Smooth muscle cell (in vitro differentiated cells): ENCODE measurements at regions not wholly inside any gene's neighbourhood (a gene's known extent, or its start where the extent isn't known, plus 50 kb on each side); places are given as distances from the start of the nearest gene placed in this dataset.

Experiments used
- DNase-seq: peaks from one replicate; lab custom pipeline; 2025; ENCODE audit not compliant: unreplicated experiment; lab: John Stamatoyannopoulos, UW
- H2AFZ ChIP-seq: fragments of 200-600 bp; sonication (generic); 2 replicates; pipeline ENCODE4 v1.6.0; 2016; ENCODE audit warnings: antibody characterized with exemption, low read depth, mild to moderate bottlenecking
- H3F3A ChIP-seq: fragments of 200-600 bp; sonication (generic); 2 replicates; pipeline ENCODE4 v1.6.0; 2017; ENCODE audit warnings: antibody characterized with exemption, low read depth
- H3K27ac ChIP-seq: fragments of 200-600 bp; sonication (generic); 2 replicates; pipeline ENCODE4 v1.5.1; 2016; ENCODE audit warnings: low read depth, mild to moderate bottlenecking
- H3K27me3 ChIP-seq: fragments of 200-600 bp; sonication (generic); 2 replicates; pipeline ENCODE4 v1.6.1; 2016; ENCODE audit warnings: low read depth, mild to moderate bottlenecking
- H3K36me3 ChIP-seq: fragments of 200-600 bp; sonication (generic); 2 replicates; pipeline ENCODE4 v1.5.1; 2016; ENCODE audit warnings: low read depth
- H3K4me1 ChIP-seq: fragments of 200-600 bp; sonication (generic); 2 replicates; pipeline ENCODE4 v1.5.1; 2016; ENCODE audit warnings: low read depth
- H3K4me2 ChIP-seq: fragments of 200-600 bp; sonication (generic); 2 replicates; pipeline ENCODE4 v1.6.0; 2016; ENCODE audit warnings: mild to moderate bottlenecking
- H3K4me3 ChIP-seq: fragments of 200-600 bp; sonication (generic); 2 replicates; pipeline ENCODE4 v1.5.1; 2016; ENCODE audit warnings: mild to moderate bottlenecking
- H3K79me2 ChIP-seq: fragments of 200-600 bp; sonication (generic); 2 replicates; pipeline ENCODE4 v1.6.0; 2016; ENCODE audit warnings: low read depth, mild to moderate bottlenecking
- H3K9ac ChIP-seq: fragments of 200-600 bp; sonication (generic); 2 replicates; pipeline ENCODE4 v1.6.0; 2016; ENCODE audit warnings: low read depth
- H3K9me3 ChIP-seq: fragments of 200-600 bp; sonication (generic); replicated peaks from 2 replicates; pipeline ENCODE4 v1.5.1; 2016; ENCODE audit warnings: low read depth
- H4K20me1 ChIP-seq: fragments of 200-600 bp; sonication (generic); 2 replicates; pipeline ENCODE4 v1.6.0; 2016; ENCODE audit warnings: low read depth
- CTCF ChIP-seq: fragments of 200-600 bp; sonication (generic); IDR thresholded peaks from 2 replicates; pipeline ENCODE4 v1.5.1; 2017; ENCODE audit warnings: borderline replicate concordance, mild to moderate bottlenecking, antibody characterized with exemption; ENCODE audit not compliant: insufficient read depth, poor library complexity, severe bottlenecking
- WGBS: methylation state at CpG from one replicate; pipeline ENCODE4 v1.1.7; 2016; ENCODE audit warnings: low lambda C conversion rate; 5-methylcytosine and 5-hydroxymethylcytosine counted together

GRCh38 chr5:57895766-57896165, 413.2 kb upstream of the ACTBL2 start:
- no peak for TF ChIP-seq CTCF
- H3K4me3 ChIP-seq, result no peak overlapping the region
- H4K20me1 ChIP-seq, result no peaks in the 10 kb centered on the region
- H3K36me3 ChIP-seq, result no peaks in the 10 kb centered on the region
- no peaks in the 10 kb centered on the region for H3K79me2 ChIP-seq
- H3K27me3 ChIP-seq, result no peaks in the 10 kb centered on the region
- no peak overlapping the region for H3K9ac ChIP-seq
- DNase-seq, result no peak
- no peak overlapping the region for H2AFZ ChIP-seq
- 75% methylated on average over 1 of the region's 1 CpG for WGBS
- H3F3A ChIP-seq, result no peaks in the 10 kb centered on the region
- H3K4me1 ChIP-seq, result no peaks in the 10 kb centered on the region
- H3K9me3 ChIP-seq, result no peaks in the 10 kb centered on the region
- no peak overlapping the region for H3K27ac ChIP-seq
- H3K4me2 ChIP-seq, result peak overlapping the region; percentile 45

- Histone ChIP-seq H3K9ac (no peak overlapping the region), H3F3A (no peaks in the 10 kb centered on the region), H3K4me1 (no peaks in the 10 kb centered on the region), H3K4me3 (no peak overlapping the region), H3K36me3 (no peaks in the 10 kb centered on the region), H3K4me2 (no peak overlapping the region), H3K9me3 (no peaks in the 10 kb centered on the region), H3K27me3 (no peaks in the 10 kb centered on the region), H3K27ac (no peak overlapping the region), H4K20me1 (no peaks in the 10 kb centered on the region), H2AFZ (no peak overlapping the region), H3K79me2 (no peaks in the 10 kb centered on the region)
- no peak for TF ChIP-seq CTCF
- 84% methylated on average over 1 of the region's 1 CpG for WGBS
- DNase-seq, result no peak
These were observed 411.3 kb upstream of the ACTBL2 start for GRCh38 chr5:57893926-57894325.

GRCh38 chr5:57891443-57891842, 408.8 kb upstream of the ACTBL2 start:
- no peaks in the 10 kb centered on the region for H3K4me1 ChIP-seq
- no peak overlapping the region for H3K4me3 ChIP-seq
- TF ChIP-seq CTCF, result no peak
- H3K79me2 ChIP-seq, result no peaks in the 10 kb centered on the region
- no peaks in the 10 kb centered on the region for H3K9me3 ChIP-seq
- no peaks in the 10 kb centered on the region for H4K20me1 ChIP-seq
- H3K27me3 ChIP-seq, result no peaks in the 10 kb centered on the region
- no peak for DNase-seq
- H3K9ac ChIP-seq, result no peak overlapping the region
- H3K36me3 ChIP-seq, result no peaks in the 10 kb centered on the region
- no peak overlapping the region for H2AFZ ChIP-seq
- H3K27ac ChIP-seq, result no peak overlapping the region
- H3F3A ChIP-seq, result no peaks in the 10 kb centered on the region
- 66% methylated on average over 1 of the region's 1 CpG for WGBS
- no peak overlapping the region for H3K4me2 ChIP-seq

- no peak for TF ChIP-seq CTCF
- no peaks in the 10 kb centered on the region for H3K4me1 ChIP-seq
These were observed 406.9 kb upstream of the ACTBL2 start for GRCh38 chr5:57889558-57889957.

More at GRCh38 chr5:57889558-57889957, 406.9 kb upstream of the ACTBL2 start:
- Histone ChIP-seq H3K4me2 (peak overlapping the region; percentile 35), H3K4me3 (no peak overlapping the region), H3K79me2 (no peaks in the 10 kb centered on the region), H3F3A (no peaks in the 10 kb centered on the region), H3K9me3 (no peaks in the 10 kb centered on the region), H3K27me3 (no peaks in the 10 kb centered on the region), H3K27ac (no peak overlapping the region), H3K36me3 (no peaks in the 10 kb centered on the region), H3K9ac (no peak overlapping the region), H2AFZ (no peak overlapping the region), H4K20me1 (no peaks in the 10 kb centered on the region)
- whole genome bisulfite sequencing, result 39% methylated on average over 5 of the region's 5 CpGs
- DNase-seq, result no peak
